Epidermal melanocyte (primary cell): ENCODE measurements at regions not wholly inside any gene's neighbourhood (a gene's known extent, or its start where the extent isn't known, plus 50 kb on each side); places are given as distances from the start of the nearest gene placed in this dataset.

Experiments used
- DNase-seq: peaks from one replicate; pipeline ENCODE4 v3.0.0; 2011; ENCODE audit warnings: low spot score; ENCODE audit not compliant: insufficient read length

- DNase-seq: no peak
Observed at GRCh38 chr6:164039954-164040375, 625.4 kb downstream of the QKI start.

GRCh38 chr6:164037171-164037870 is 622.8 kb downstream of the QKI start:
- DNase-seq: no peak

DNA sequence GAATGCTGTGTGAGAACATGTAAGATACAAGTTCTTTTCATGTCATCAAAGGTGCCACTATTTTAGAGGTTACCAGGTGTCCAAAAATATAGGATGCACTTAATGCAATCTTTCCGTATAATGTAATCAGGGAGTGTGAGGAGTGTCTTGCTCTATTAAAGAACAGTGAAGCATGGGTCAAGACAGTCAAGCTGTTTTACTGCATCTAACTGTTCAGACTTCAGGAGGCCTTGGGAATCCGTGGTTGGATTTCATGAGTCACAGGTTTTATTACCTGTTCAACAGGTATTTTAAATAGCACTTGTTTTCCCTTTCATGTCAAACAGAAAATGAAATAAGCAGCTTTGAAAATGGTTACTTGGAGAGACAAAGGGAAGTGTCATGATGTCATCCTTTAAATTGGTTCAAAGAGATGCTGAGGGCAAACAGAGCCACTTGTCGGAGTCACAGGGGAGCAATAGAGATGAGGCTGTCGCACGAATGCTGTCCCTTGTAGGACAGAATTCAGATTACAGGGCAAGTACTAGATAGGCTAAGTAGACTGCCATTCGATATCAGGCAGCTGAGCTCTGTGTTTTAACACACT is 621.5 kb downstream of the QKI start:
- no peak for DNase-seq

GRCh38 chr6:164034602-164035140 is 620.2 kb downstream of the QKI start:
- no peak for DNase-seq

- DNase-seq: no peak
Observed at GRCh38 chr6:164025180-164025579, 610.7 kb downstream of the QKI start.

DNA sequence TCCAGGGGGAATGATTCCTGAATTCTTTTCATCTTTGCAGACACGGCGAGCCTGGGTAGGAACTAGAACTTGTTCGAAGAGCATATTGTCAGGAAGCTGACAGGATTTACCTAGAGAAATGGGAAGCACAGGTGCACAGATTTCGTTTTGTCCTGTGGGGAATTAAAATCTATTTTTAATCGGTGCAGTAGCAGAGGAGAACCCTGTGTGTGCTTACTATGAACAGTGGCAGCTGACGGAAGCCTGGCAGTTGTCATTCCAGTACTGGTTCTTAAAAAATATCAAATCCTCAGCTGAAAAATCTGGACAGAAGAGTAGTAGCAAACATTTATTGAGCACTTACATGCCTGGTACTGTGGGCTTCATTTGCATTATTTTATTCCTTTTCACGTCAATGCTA is 609.0 kb downstream of the QKI start:
- no peak for DNase-seq

DNA sequence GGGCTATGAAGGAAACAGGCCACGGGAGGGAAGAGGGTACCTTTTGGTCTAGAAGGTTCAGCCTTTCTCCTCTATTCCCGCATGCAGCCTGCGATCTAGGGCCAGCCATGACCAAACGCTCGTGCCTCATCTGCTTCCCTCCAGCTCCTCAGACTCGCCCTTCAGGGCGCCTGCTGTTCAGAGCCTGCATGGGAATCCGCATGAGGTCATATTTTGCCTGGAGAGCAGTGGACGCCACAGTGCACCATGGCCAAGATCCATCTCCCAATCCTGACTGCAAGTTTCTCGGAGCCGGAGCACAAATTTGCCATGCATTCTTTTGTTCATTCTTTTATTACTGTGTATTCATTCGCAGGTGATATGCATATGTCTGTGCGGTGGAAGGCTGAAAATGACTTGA is 608.1 kb downstream of the QKI start:
- no peak for DNase-seq

- DNase-seq: no peak
Observed at GRCh38 chr6:164021589-164022250, 607.2 kb downstream of the QKI start.

DNA sequence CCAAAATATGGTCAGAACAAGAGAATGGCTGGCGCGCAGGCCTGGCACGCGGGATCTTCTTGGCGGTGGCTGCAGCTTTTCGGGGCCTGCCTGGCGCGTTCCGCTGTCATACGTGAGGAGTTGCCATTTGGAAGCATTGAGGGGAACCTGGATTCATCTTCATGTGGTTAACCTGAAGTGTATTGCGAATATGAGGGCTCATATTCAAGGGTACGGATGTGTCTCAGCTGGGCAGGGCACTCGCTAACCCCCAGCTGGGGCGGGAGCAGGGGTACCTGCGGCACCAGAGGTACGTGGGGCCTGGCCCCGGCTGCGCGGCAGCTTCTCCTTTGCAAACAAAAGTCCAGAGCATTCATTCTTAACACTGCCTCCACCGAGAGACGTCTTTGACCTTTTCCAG is 605.6 kb downstream of the QKI start:
- DNase-seq: no peak

GRCh38 chr6:164018133-164018532 is 603.6 kb downstream of the QKI start:
- no peak for DNase-seq

GRCh38 chr6:164016056-164016455 is 601.5 kb downstream of the QKI start:
- DNase-seq: no peak

- DNase-seq: no peak
Observed at GRCh38 chr6:164015088-164015484, 600.6 kb downstream of the QKI start.

GRCh38 chr6:164014346-164015087 is 600.0 kb downstream of the QKI start:
- no peak for DNase-seq

GRCh38 chr6:164013480-164014208 is 599.1 kb downstream of the QKI start:
- no peak for DNase-seq

GRCh38 chr6:164011321-164011720 is 596.8 kb downstream of the QKI start:
- DNase-seq: no peak

- peak; percentile 30 for DNase-seq
Observed at GRCh38 chr6:164010441-164011103, 596.1 kb downstream of the QKI start.

- no peak for DNase-seq
Observed at GRCh38 chr6:164008902-164009301, 594.4 kb downstream of the QKI start.

DNA sequence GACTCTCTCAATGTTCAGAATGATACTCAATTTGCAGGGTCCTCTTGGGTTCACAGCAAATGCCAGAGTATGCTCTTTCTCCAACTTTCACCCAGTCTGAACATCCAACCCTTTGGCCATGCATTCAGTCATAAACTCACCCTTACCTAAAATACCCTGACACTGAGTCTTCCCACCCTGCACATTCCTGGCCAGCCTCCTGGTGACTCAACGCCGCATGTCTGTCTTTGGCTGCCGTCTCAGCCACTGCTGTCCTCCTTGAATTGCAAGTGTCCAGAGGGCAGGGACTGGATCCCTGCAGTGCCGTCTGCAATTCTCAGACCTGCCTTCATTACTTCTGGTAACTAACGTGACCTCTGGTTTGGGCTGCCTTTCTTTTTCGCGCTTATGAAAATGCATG is 593.4 kb downstream of the QKI start:
- DNase-seq: no peak

- no peak for DNase-seq
Observed at GRCh38 chr6:164006459-164006858, 591.9 kb downstream of the QKI start.

DNA sequence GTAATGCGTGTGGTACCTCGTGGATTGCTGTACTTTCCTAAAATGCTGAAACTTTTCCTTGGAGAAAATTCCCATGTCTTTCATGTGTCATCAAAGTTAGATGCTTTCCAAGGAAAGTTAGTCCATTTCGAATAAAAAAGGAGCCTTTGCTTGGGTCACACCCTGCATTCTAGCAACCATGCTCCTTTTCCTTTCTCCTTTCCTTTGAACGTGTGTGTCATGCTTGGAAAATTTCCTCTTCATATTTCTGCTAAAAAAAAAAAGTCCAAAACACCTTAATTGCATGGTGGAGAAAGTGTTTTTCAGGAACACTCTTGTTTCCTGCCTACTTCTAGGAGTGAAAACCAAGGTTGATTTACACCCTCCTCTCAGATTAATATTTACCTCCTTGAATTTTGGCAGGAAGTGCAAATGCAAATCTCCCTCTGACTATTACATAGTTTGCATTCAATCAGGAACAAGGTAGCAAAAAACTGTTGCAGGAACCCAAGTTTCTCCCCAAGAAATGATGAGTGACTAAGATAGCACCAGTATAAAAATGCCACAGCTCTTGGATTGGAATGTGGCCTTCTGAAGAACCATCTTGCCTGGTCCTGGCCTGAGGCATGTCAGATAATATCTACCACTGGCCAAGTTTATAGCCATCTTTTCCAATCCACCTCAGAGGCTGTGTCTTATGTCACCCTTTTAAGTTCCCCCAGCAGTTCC is 590.6 kb downstream of the QKI start:
- no peak for DNase-seq
